ENCODE measurements at regions not wholly inside any gene's neighbourhood (a gene's known extent, or its start where the extent isn't known, plus 50 kb on each side); places are given as distances from the start of the nearest gene placed in this dataset.

- Histone ChIP-seq H3K27me3 (ENCODE audit: control insufficient read depth in 3 of 3, insufficient read depth in 3 of 3, low read depth in 1 of 3, low read length in 3 of 3) (no peaks in the 10 kb centered on the region), H4K91ac (ENCODE audit: low read depth, low read length, poor library complexity) (no peak overlapping the region), H3K14ac (ENCODE audit: low read length) (no peak overlapping the region), H2BK5ac (ENCODE audit: low read length) (no peak overlapping the region), H3K36me3 (replicated peaks in 1 of 2; ENCODE audit: control insufficient read depth in 2 of 2, insufficient read depth in 2 of 2, low read length in 2 of 2) (no peaks in the 10 kb centered on the region), H2BK12ac (ENCODE audit: low read length) (no peak overlapping the region), H3K79me1 (ENCODE audit: low read depth, low read length) (no peaks in the 10 kb centered on the region), H3K4me1 (ENCODE audit: control insufficient read depth in 2 of 2, insufficient read depth in 1 of 2, low read depth in 1 of 2, low read length in 2 of 2) (no peaks in the 10 kb centered on the region), H4K8ac (ENCODE audit: low read depth, low read length) (no peak overlapping the region), H2BK120ac (ENCODE audit: low read depth, low read length) (no peak overlapping the region), H3K4ac (ENCODE audit: low read length) (no peak overlapping the region), H3K4me3 (ENCODE audit: low read length in 2 of 2) (no peak overlapping the region), H3K4me2 (ENCODE audit: insufficient read depth, low read length, poor library complexity, severe bottlenecking) (no peak overlapping the region), H3K23ac (ENCODE audit: low read depth, low read length, poor library complexity) (no peak overlapping the region), H3K9ac (ENCODE audit: low read depth, low read length, poor library complexity) (no peak overlapping the region), H2BK15ac (ENCODE audit: low read length) (no peak overlapping the region), H2AK5ac (ENCODE audit: low read depth, low read length) (no peak overlapping the region), H3K27ac (replicated peaks; ENCODE audit: low read length) (no peak overlapping the region), H3K9me3 (replicated peaks in 1 of 2; ENCODE audit: control insufficient read depth in 2 of 2, insufficient read depth in 1 of 2, low read depth in 1 of 2, low read length in 2 of 2) (no peaks in the 10 kb centered on the region), H2AFZ (ENCODE audit: low read length) (no peak overlapping the region), H3K18ac (ENCODE audit: low read length) (no peak overlapping the region)
- no CpG with 5 or more reads among the region's 4 CpGs for WGBS, 2 donors (ENCODE audit: extremely low coverage in 2 of 2, insufficient read length in 2 of 2, insufficient replicate concordance in 1 of 2)
- DNase-seq (ENCODE audit: low spot score): no peak
These were observed 297.0 kb upstream of the DCAF8L1 start for GRCh38 chrX:28278251-28278650.

- H3K18ac ChIP-seq (ENCODE audit: low read length): no peak overlapping the region
- no peaks in the 10 kb centered on the region for H3K4me1 ChIP-seq (ENCODE audit: control insufficient read depth in 2 of 2, insufficient read depth in 1 of 2, low read depth in 1 of 2, low read length in 2 of 2)
- H3K14ac ChIP-seq (ENCODE audit: low read length): no peak overlapping the region
- no peak overlapping the region for H3K9ac ChIP-seq (ENCODE audit: low read depth, low read length, poor library complexity)
- no peak overlapping the region for H2AFZ ChIP-seq (ENCODE audit: low read length)
- H2BK15ac ChIP-seq (ENCODE audit: low read length): no peak overlapping the region
- H3K9me3 ChIP-seq (replicated peaks in 1 of 2; ENCODE audit: control insufficient read depth in 2 of 2, insufficient read depth in 1 of 2, low read depth in 1 of 2, low read length in 2 of 2): no peaks in the 10 kb centered on the region
- DNase-seq (ENCODE audit: low spot score): no peak
- no peaks in the 10 kb centered on the region for H3K36me3 ChIP-seq (replicated peaks in 1 of 2; ENCODE audit: control insufficient read depth in 2 of 2, insufficient read depth in 2 of 2, low read length in 2 of 2)
- H2BK12ac ChIP-seq (ENCODE audit: low read length): no peak overlapping the region
- no peak overlapping the region for H3K23ac ChIP-seq (ENCODE audit: low read depth, low read length, poor library complexity)
- H3K4me2 ChIP-seq (ENCODE audit: insufficient read depth, low read length, poor library complexity, severe bottlenecking): no peak overlapping the region
- no peaks in the 10 kb centered on the region for H3K79me1 ChIP-seq (ENCODE audit: low read depth, low read length)
- no CpG with 5 or more reads among the region's 3 CpGs for WGBS, 2 donors (ENCODE audit: extremely low coverage in 2 of 2, insufficient read length in 2 of 2, insufficient replicate concordance in 1 of 2)
- no peak overlapping the region for H2BK5ac ChIP-seq (ENCODE audit: low read length)
- no peak overlapping the region for H3K4me3 ChIP-seq (ENCODE audit: low read length in 2 of 2)
- H3K27ac ChIP-seq (replicated peaks; ENCODE audit: low read length): no peak overlapping the region
- no peak overlapping the region for H3K4ac ChIP-seq (ENCODE audit: low read length)
- H2BK120ac ChIP-seq (ENCODE audit: low read depth, low read length): no peak overlapping the region
- no peak overlapping the region for H4K91ac ChIP-seq (ENCODE audit: low read depth, low read length, poor library complexity)
- no peak overlapping the region for H4K8ac ChIP-seq (ENCODE audit: low read depth, low read length)
- no peak overlapping the region for H2AK5ac ChIP-seq (ENCODE audit: low read depth, low read length)
- no peaks in the 10 kb centered on the region for H3K27me3 ChIP-seq (ENCODE audit: control insufficient read depth in 3 of 3, insufficient read depth in 3 of 3, low read depth in 1 of 3, low read length in 3 of 3)
These were observed 292.5 kb upstream of the DCAF8L1 start for GRCh38 chrX:28273736-28274135.

- no peak overlapping the region for H3K4me3 ChIP-seq (ENCODE audit: low read length in 2 of 2)
- no peak overlapping the region for H4K8ac ChIP-seq (ENCODE audit: low read depth, low read length)
- H2AFZ ChIP-seq (ENCODE audit: low read length): no peak overlapping the region
These were observed 265.4 kb upstream of the DCAF8L1 start for GRCh38 chrX:28246675-28247074.

GRCh38 chrX:28229217-28229616 is 248.0 kb upstream of the DCAF8L1 start:
- no peak overlapping the region for H2BK15ac ChIP-seq (ENCODE audit: low read length)
- H3K4me2 ChIP-seq (ENCODE audit: insufficient read depth, low read length, poor library complexity, severe bottlenecking): no peak overlapping the region
- H3K4ac ChIP-seq (ENCODE audit: low read length): no peak overlapping the region
- DNase-seq (ENCODE audit: low spot score): no peak
- no peak overlapping the region for H2AK5ac ChIP-seq (ENCODE audit: low read depth, low read length)
- H3K14ac ChIP-seq (ENCODE audit: low read length): no peak overlapping the region
- no peak overlapping the region for H3K4me3 ChIP-seq (ENCODE audit: low read length in 2 of 2)
- H3K9ac ChIP-seq (ENCODE audit: low read depth, low read length, poor library complexity): no peak overlapping the region
- no peak overlapping the region for H2AFZ ChIP-seq (ENCODE audit: low read length)
- no peak overlapping the region for H3K27ac ChIP-seq (replicated peaks; ENCODE audit: low read length)
- H3K79me1 ChIP-seq (ENCODE audit: low read depth, low read length): no peaks in the 10 kb centered on the region
- H2BK5ac ChIP-seq (ENCODE audit: low read length): no peak overlapping the region
- H2BK12ac ChIP-seq (ENCODE audit: low read length): no peak overlapping the region
- H2BK120ac ChIP-seq (ENCODE audit: low read depth, low read length): no peak overlapping the region
- H3K23ac ChIP-seq (ENCODE audit: low read depth, low read length, poor library complexity): no peak overlapping the region
- no peak overlapping the region for H4K8ac ChIP-seq (ENCODE audit: low read depth, low read length)
- no peak overlapping the region for H4K91ac ChIP-seq (ENCODE audit: low read depth, low read length, poor library complexity)
- H3K4me1 ChIP-seq (ENCODE audit: control insufficient read depth in 2 of 2, insufficient read depth in 1 of 2, low read depth in 1 of 2, low read length in 2 of 2): no peaks in the 10 kb centered on the region
- no peak overlapping the region for H3K18ac ChIP-seq (ENCODE audit: low read length)
- no peaks in the 10 kb centered on the region for H3K36me3 ChIP-seq (replicated peaks in 1 of 2; ENCODE audit: control insufficient read depth in 2 of 2, insufficient read depth in 2 of 2, low read length in 2 of 2)
- H3K27me3 ChIP-seq (ENCODE audit: control insufficient read depth in 3 of 3, insufficient read depth in 3 of 3, low read depth in 1 of 3, low read length in 3 of 3): no peaks in the 10 kb centered on the region
- no peaks in the 10 kb centered on the region for H3K9me3 ChIP-seq (replicated peaks in 1 of 2; ENCODE audit: control insufficient read depth in 2 of 2, insufficient read depth in 1 of 2, low read depth in 1 of 2, low read length in 2 of 2)

More at GRCh38 chrX:28246675-28247074, 265.4 kb upstream of the DCAF8L1 start:
- Histone ChIP-seq H3K23ac (ENCODE audit: low read depth, low read length, poor library complexity) (no peak overlapping the region), H3K27me3 (ENCODE audit: control insufficient read depth in 3 of 3, insufficient read depth in 3 of 3, low read depth in 1 of 3, low read length in 3 of 3) (no peaks in the 10 kb centered on the region), H3K4me1 (ENCODE audit: control insufficient read depth in 2 of 2, insufficient read depth in 1 of 2, low read depth in 1 of 2, low read length in 2 of 2) (no peaks in the 10 kb centered on the region), H3K27ac (replicated peaks; ENCODE audit: low read length) (no peak overlapping the region), H2BK12ac (ENCODE audit: low read length) (no peak overlapping the region), H3K14ac (ENCODE audit: low read length) (no peak overlapping the region), H3K79me1 (ENCODE audit: low read depth, low read length) (no peaks in the 10 kb centered on the region), H3K36me3 (replicated peaks in 1 of 2; ENCODE audit: control insufficient read depth in 2 of 2, insufficient read depth in 2 of 2, low read length in 2 of 2) (no peaks in the 10 kb centered on the region), H2BK120ac (ENCODE audit: low read depth, low read length) (no peak overlapping the region), H3K9ac (ENCODE audit: low read depth, low read length, poor library complexity) (no peak overlapping the region), H3K4me2 (ENCODE audit: insufficient read depth, low read length, poor library complexity, severe bottlenecking) (no peak overlapping the region), H3K4ac (ENCODE audit: low read length) (no peak overlapping the region), H2BK5ac (ENCODE audit: low read length) (no peak overlapping the region), H4K91ac (ENCODE audit: low read depth, low read length, poor library complexity) (no peak overlapping the region), H3K18ac (ENCODE audit: low read length) (no peak overlapping the region), H3K9me3 (replicated peaks in 1 of 2; ENCODE audit: control insufficient read depth in 2 of 2, insufficient read depth in 1 of 2, low read depth in 1 of 2, low read length in 2 of 2) (no peaks in the 10 kb centered on the region), H2AK5ac (ENCODE audit: low read depth, low read length) (no peak overlapping the region), H2BK15ac (ENCODE audit: low read length) (no peak overlapping the region)
- no peak for DNase-seq (ENCODE audit: low spot score)
- no CpG with 5 or more reads among the region's 7 CpGs for WGBS, 2 donors (ENCODE audit: extremely low coverage in 2 of 2, insufficient read length in 2 of 2, insufficient replicate concordance in 1 of 2)
